Transverse colon (tissue), 4 donors: ENCODE measurements at regions not wholly inside any gene's neighbourhood (a gene's known extent, or its start where the extent isn't known, plus 50 kb on each side); places are given as distances from the start of the nearest gene placed in this dataset.

Experiments
- DNase-seq: peaks from one replicate; pipeline ENCODE4 v3.0.0-alpha.2; 2019
- H3K27ac ChIP-seq, 4 donors: fragments of 200-600 bp; sonication (generic); 2 replicates each; pipeline ENCODE4 v1.5.1; 2016 to 2018; ENCODE audit warnings: inconsistent platforms in 4 of 4
- H3K27me3 ChIP-seq: fragments of 200-600 bp; sonication (generic); 2 replicates; pipeline ENCODE4 v1.5.1; 2017; ENCODE audit warnings: inconsistent platforms
- H3K36me3 ChIP-seq, 4 donors: fragments of 200-600 bp; sonication (generic); 2 replicates each; pipeline ENCODE4 v1.5.1; 2017 to 2019; ENCODE audit warnings: inconsistent platforms in 4 of 4
- H3K4me1 ChIP-seq, 4 donors: fragments of 200-600 bp; sonication (generic); 2 replicates each; pipeline ENCODE4 v1.5.1; 2017 to 2020; ENCODE audit warnings: inconsistent platforms in 4 of 4
- H3K4me3 ChIP-seq, 4 donors: fragments of 200-600 bp; sonication (generic); 1 replicate in 1 of 4; 2 replicates in 3 of 4; pipeline versions ENCODE4 v1.5.1 to v1.6.1; 2017 to 2019; ENCODE audit warnings: inconsistent platforms in 4 of 4
- H3K9me3 ChIP-seq, 2 donors: fragments of 200-600 bp; sonication (generic); 2 replicates each; pipeline ENCODE4 v1.5.1; 2017 to 2019; ENCODE audit warnings: inconsistent platforms in 2 of 2
- EP300 ChIP-seq: sonication (generic); formaldehyde crosslinking; IDR thresholded peaks from one replicate; pipeline ENCODE4 v1.6.1; 2017; ENCODE audit warnings: antibody characterized with exemption, low read depth
- POLR2A ChIP-seq: fragments of 450-650 bp; IDR thresholded peaks from one replicate; pipeline ENCODE4 v1.6.1; 2016; ENCODE audit warnings: antibody characterized with exemption, mild to moderate bottlenecking, moderate library complexity
- POLR2AphosphoS5 ChIP-seq, 3 donors: sonication (generic); formaldehyde crosslinking; IDR thresholded peaks; one replicate each; pipeline ENCODE4 v1.6.1; 2016; ENCODE audit warnings: antibody characterized with exemption in 3 of 3
- WGBS, 2 donors: methylation state at CpG; one replicate each; pipeline ENCODE4 v1.1.5; 2018; ENCODE audit warnings: low coverage in 1 of 2; 5-methylcytosine and 5-hydroxymethylcytosine counted together
- in situ Hi-C, 4 donors: fragments of 200-750 bp; cut with MboI; loops; one replicate each; pipeline versions ENCODE4 v1.15.0 to v1.15.1; 2017; ENCODE audit warnings: low sequenced_read_pairs in 3 of 4, low pct_ligation_motif_present in 1 of 4, low pct_unique_long_range_greater_than_20kb in 1 of 4
- intact Hi-C: fragments of 100-400 bp; cut with DNase I; formaldehyde crosslinking; loops from one replicate; pipeline ENCODE4 v1.15.1; 2023; ENCODE audit warnings: low total_unique reads
- TF ChIP-seq, protein P1 (sequence below), 5 experiments: fragments of 200-600 bp in 3 of 5; fragments of 450-650 bp in 2 of 5; sonication (generic) in 3 of 5; IDR thresholded peaks; 1 replicate in 2 of 5; 2 replicates in 3 of 5; pipeline ENCODE4 v1.5.1; 2016 to 2017; ENCODE audit warnings: antibody characterized with exemption in 5 of 5, inconsistent platforms in 3 of 5, mild to moderate bottlenecking in 2 of 5, moderate library complexity in 1 of 5

DNA sequence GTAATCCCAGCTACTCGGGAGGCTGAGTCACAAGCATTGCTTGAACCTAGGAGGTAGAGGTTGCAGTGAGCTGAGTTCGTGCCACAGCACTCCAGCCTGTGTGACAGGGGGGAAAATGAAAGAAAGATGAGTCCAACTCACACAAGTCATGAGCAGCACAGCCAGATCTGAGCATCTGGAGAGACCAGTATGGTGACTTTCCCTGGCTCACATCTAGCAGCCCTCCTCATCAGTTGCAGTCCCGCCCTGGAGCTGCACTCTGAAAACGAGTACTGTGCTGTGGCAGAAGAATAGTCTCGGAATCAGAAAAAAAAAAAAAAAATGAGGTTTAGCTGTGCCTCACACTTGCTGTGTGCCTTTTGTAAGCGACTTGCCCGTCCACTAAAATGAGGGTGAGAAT is 74.4 kb upstream of the TRIB2 start:
- WGBS, 2 donors: 84% methylated on average over 7 of the region's 7 CpGs; no CpG with 5 or more reads in 1 of the 2 donors
- Histone ChIP-seq H3K36me3 (no peaks in the 10 kb centered on the region), H3K4me1 (no peaks in the 10 kb centered on the region), H3K27ac (no peak overlapping the region), H3K27me3 (no peaks in the 10 kb centered on the region), H3K9me3 (no peaks in the 10 kb centered on the region), H3K4me3 (no peak overlapping the region)
- no peak for DNase-seq
- intact Hi-C loops (no loop called here), in situ Hi-C loops (no loop called here)
- TF ChIP-seq POLR2AphosphoS5 (IDR thresholded peaks at IDR 0.05) (no peak), POLR2A (no peak), EP300 (no peak)
- TF ChIP-seq, protein P1, sequence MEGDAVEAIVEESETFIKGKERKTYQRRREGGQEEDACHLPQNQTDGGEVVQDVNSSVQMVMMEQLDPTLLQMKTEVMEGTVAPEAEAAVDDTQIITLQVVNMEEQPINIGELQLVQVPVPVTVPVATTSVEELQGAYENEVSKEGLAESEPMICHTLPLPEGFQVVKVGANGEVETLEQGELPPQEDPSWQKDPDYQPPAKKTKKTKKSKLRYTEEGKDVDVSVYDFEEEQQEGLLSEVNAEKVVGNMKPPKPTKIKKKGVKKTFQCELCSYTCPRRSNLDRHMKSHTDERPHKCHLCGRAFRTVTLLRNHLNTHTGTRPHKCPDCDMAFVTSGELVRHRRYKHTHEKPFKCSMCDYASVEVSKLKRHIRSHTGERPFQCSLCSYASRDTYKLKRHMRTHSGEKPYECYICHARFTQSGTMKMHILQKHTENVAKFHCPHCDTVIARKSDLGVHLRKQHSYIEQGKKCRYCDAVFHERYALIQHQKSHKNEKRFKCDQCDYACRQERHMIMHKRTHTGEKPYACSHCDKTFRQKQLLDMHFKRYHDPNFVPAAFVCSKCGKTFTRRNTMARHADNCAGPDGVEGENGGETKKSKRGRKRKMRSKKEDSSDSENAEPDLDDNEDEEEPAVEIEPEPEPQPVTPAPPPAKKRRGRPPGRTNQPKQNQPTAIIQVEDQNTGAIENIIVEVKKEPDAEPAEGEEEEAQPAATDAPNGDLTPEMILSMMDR (IDR thresholded peaks at IDR 0.05): no peak

DNA sequence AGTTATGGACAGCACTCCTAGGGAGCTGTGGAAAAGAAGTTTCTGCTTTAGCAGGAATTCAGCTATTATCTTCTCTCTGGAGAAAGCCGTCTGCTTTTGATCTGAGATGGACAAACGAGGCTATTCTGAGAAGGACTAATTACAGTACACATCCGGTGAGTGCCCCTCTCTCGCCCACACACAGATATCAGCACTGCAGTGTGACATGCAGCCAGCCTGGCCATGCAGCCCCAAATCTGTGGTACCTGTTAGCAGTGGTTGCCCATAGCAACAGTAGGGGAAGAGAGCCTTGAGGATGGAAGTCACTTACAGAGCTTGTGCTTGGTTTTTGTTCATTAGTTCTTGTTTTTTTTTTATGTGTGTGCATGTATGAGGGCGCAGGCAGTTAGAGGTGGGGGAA is 73.9 kb upstream of the TRIB2 start:
- intact Hi-C loops: no loop called here
- TF ChIP-seq POLR2AphosphoS5 (IDR thresholded peaks at IDR 0.05) (no peak), POLR2A (no peak), EP300 (no peak)
- TF ChIP-seq, protein P1 (IDR thresholded peaks at IDR 0.05): no peak
- Histone ChIP-seq H3K4me3 (no peak overlapping the region), H3K27ac (no peak overlapping the region), H3K36me3 (no peaks in the 10 kb centered on the region), H3K4me1 (no peaks in the 10 kb centered on the region), H3K27me3 (no peaks in the 10 kb centered on the region), H3K9me3 (no peaks in the 10 kb centered on the region)
- WGBS, 2 donors: 68 to 84% methylated on average over 4 to 5 of the region's 5 CpGs
- DNase-seq: no peak
- in situ Hi-C loops: no loop called here

DNA sequence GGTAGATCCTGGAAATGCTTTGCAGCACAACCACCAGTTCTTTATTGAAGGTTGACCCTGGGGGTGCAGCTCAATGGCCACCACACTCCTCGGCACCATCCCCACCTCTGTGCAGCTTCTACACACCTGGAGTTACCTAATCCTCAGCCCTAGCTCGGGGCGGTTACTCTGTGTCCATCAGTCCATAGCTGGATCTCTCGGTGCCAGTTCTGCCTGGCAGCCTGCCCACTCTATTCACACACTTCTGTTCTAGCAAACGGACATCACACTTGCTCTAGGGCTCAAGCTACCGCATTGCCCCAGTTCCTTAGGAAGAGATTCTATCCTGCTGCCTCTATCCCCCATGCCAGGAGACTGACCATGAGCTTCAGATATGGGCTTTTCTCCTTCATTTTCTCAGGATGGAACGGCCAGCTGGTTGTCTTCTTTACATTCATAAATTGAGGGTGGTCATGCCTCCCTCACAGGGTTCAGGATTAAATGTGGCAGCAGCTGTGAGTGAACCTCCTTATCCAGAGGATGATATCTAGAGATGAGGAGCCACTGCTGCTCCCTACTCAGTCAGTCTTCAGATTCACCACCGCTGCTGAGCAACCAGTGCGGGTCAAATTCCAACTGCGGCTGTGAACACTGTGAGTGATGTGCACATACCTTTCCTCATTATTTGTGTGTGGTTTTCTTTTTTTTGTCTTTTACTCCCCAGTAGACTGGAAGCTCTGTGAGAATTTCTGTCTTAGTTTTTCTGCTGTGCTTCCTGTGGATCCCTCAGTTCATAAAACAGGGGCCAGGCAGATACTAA is 66.9 kb upstream of the TRIB2 start:
- WGBS, 2 donors: 75 to 76% methylated on average over 4 to 10 of the region's 10 CpGs

DNA sequence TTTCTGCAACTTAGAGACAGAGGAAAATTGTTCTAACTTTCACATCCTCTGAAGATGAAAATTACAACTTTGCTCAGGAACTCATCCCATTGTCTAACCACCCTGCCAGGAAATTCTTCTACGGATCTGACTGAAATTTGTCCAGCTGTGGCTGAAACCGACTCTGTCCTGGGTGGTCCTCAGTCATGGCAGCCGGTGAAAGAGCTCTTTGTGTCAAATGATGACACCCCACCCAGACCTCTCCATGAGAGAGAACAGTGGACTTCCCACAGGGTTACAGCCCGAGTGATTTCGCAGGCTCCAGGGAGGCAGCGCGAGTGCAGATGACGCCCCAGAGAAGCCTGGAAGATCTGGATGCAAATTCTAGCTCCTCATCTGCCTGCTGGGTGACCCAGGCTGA is 65.1 kb upstream of the TRIB2 start:
- no peaks in the 10 kb centered on the region for H3K36me3 ChIP-seq
- H3K27me3 ChIP-seq: no peaks in the 10 kb centered on the region
- in situ Hi-C loops: no loop called here
- intact Hi-C loops: no loop called here
- DNase-seq: no peak
- no peaks in the 10 kb centered on the region for H3K9me3 ChIP-seq
- TF ChIP-seq, protein P1 (IDR thresholded peaks at IDR 0.05): no peak
- no peak for TF ChIP-seq POLR2A
- TF ChIP-seq POLR2AphosphoS5 (IDR thresholded peaks at IDR 0.05): no peak
- no peak for TF ChIP-seq EP300
- WGBS, 2 donors: 81% methylated on average over 8 of the region's 8 CpGs; no CpG with 5 or more reads in 1 of the 2 donors
- H3K4me1 ChIP-seq: no peaks in the 10 kb centered on the region
- H3K27ac ChIP-seq: no peak overlapping the region
- no peak overlapping the region for H3K4me3 ChIP-seq

More for the DNA sequence above, 66.9 kb upstream of the TRIB2 start:
- TF ChIP-seq, protein P1 (IDR thresholded peaks at IDR 0.05): no peak
- TF ChIP-seq POLR2AphosphoS5 (IDR thresholded peaks at IDR 0.05) (no peak), POLR2A (no peak), EP300 (no peak)
- Histone ChIP-seq H3K27ac (no peak overlapping the region), H3K27me3 (no peaks in the 10 kb centered on the region), H3K36me3 (no peaks in the 10 kb centered on the region), H3K9me3 (no peaks in the 10 kb centered on the region), H3K4me1 (no peaks in the 10 kb centered on the region), H3K4me3 (no peak overlapping the region)
- no peak for DNase-seq
- in situ Hi-C loops: no loop called here
- intact Hi-C loops: no loop called here
